ENCODE measurements at regions not wholly inside any gene's neighbourhood (a gene's known extent, or its start where the extent isn't known, plus 50 kb on each side); places are given as distances from the start of the nearest gene placed in this dataset.

DNA sequence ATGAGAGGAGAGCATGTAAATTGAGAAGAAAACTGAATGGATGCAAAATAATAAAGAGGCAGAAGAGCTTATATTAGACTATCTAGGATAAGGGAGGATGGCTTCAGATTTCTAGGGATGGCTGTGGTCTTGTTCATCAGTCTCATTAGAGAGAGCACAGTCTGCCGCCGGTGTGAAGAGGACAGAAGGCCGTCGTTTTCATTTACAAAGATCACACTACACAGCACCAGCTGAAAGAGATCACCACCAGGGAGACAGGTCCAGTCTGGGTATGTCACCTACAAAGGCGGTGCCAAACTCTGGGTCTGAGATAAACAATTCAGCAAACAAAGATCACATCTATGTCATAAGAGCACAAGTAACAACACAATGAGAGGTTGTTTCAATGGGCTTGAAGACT lies 1222.3 kb upstream of the SLC10A2 start:
- TF ChIP-seq, protein P1, sequence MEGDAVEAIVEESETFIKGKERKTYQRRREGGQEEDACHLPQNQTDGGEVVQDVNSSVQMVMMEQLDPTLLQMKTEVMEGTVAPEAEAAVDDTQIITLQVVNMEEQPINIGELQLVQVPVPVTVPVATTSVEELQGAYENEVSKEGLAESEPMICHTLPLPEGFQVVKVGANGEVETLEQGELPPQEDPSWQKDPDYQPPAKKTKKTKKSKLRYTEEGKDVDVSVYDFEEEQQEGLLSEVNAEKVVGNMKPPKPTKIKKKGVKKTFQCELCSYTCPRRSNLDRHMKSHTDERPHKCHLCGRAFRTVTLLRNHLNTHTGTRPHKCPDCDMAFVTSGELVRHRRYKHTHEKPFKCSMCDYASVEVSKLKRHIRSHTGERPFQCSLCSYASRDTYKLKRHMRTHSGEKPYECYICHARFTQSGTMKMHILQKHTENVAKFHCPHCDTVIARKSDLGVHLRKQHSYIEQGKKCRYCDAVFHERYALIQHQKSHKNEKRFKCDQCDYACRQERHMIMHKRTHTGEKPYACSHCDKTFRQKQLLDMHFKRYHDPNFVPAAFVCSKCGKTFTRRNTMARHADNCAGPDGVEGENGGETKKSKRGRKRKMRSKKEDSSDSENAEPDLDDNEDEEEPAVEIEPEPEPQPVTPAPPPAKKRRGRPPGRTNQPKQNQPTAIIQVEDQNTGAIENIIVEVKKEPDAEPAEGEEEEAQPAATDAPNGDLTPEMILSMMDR (conservative IDR thresholded peaks at IDR 0.05 in 1 of 2, IDR thresholded peaks at IDR 0.05 in 1 of 2; ENCODE audit: extremely low read depth in 1 of 2, insufficient read depth in 1 of 2, low read depth in 1 of 2, low read length in 2 of 2), result no peak
- no peak for TF ChIP-seq EZH2 (IDR thresholded peaks at IDR 0.05; ENCODE audit: borderline replicate concordance, low read length)

All from mammary epithelial cell (primary cell).